Ovary (tissue), 1 donor: ENCODE measurements at regions not wholly inside any gene's neighbourhood (a gene's known extent, or its start where the extent isn't known, plus 50 kb on each side); places are given as distances from the start of the nearest gene placed in this dataset.

Experiments
- EP300 ChIP-seq: sonication (generic); formaldehyde crosslinking; IDR thresholded peaks from one replicate; pipeline ENCODE4 v1.6.1; 2017; ENCODE audit warnings: antibody characterized with exemption
- POLR2A ChIP-seq: fragments of 450-650 bp; IDR thresholded peaks from one replicate; pipeline ENCODE4 v1.6.1; 2017; ENCODE audit warnings: antibody characterized with exemption, mild to moderate bottlenecking, moderate library complexity

GRCh38 chr5:145668714-145669113 lies 166.4 kb downstream of the PRELID2 start:
- no peak for TF ChIP-seq POLR2A
- TF ChIP-seq EP300, result no peak
